Mammary epithelial cell (primary cell): ENCODE measurements at regions not wholly inside any gene's neighbourhood (a gene's known extent, or its start where the extent isn't known, plus 50 kb on each side); places are given as distances from the start of the nearest gene placed in this dataset.

Source experiments
- EZH2 ChIP-seq: IDR thresholded peaks from 2 replicates; pipeline ENCODE4 v1.6.1; 2012; ENCODE audit warnings: low read length, inconsistent platforms, borderline replicate concordance
- TF ChIP-seq, protein P1 (sequence below), 2 donors: IDR thresholded peaks in 1 of 2; conservative IDR thresholded peaks in 1 of 2; 2 replicates each; pipeline ENCODE4 v1.5.1; 2011 to 2012; ENCODE audit warnings: inconsistent platforms in 2 of 2, low read length in 2 of 2, mild to moderate bottlenecking in 2 of 2, control low read depth in 1 of 2, low read depth in 1 of 2; ENCODE audit not compliant: insufficient read depth in 1 of 2; ENCODE audit errors: extremely low read depth in 1 of 2

DNA sequence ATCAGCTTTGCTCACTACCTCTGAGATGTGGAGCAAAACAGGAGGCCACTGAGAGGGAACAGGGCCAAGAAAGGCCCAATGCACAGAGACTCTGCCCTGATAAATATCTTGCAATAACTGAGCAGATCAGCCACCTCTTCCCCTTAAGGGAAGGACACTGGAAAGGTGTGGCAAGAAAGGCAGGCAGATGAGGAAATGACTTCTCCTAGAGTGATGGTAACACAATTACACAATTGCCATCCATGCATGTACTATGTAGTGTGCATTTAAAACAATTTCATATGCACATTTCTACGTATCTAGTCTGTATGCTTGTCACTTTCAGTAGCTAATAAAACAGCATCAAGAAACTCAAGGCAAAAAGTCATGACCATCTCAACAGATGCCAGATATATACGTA, 322.5 kb downstream of the DRD1 start:
- TF ChIP-seq, protein P1, sequence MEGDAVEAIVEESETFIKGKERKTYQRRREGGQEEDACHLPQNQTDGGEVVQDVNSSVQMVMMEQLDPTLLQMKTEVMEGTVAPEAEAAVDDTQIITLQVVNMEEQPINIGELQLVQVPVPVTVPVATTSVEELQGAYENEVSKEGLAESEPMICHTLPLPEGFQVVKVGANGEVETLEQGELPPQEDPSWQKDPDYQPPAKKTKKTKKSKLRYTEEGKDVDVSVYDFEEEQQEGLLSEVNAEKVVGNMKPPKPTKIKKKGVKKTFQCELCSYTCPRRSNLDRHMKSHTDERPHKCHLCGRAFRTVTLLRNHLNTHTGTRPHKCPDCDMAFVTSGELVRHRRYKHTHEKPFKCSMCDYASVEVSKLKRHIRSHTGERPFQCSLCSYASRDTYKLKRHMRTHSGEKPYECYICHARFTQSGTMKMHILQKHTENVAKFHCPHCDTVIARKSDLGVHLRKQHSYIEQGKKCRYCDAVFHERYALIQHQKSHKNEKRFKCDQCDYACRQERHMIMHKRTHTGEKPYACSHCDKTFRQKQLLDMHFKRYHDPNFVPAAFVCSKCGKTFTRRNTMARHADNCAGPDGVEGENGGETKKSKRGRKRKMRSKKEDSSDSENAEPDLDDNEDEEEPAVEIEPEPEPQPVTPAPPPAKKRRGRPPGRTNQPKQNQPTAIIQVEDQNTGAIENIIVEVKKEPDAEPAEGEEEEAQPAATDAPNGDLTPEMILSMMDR (conservative IDR thresholded peaks at IDR 0.05 in 1 of 2, IDR thresholded peaks at IDR 0.05 in 1 of 2; ENCODE audit: extremely low read depth in 1 of 2, insufficient read depth in 1 of 2, low read depth in 1 of 2, low read length in 2 of 2), result no peak
- TF ChIP-seq EZH2, result no peak
